HG02840 (cell line): ENCODE measurements at regions not wholly inside any gene's neighbourhood (a gene's known extent, or its start where the extent isn't known, plus 50 kb on each side); places are given as distances from the start of the nearest gene placed in this dataset.

Experiments
- ATAC-seq: cut with Tn5 transposase; IDR thresholded peaks from one replicate; pipeline ENCODE4 v1.9.1; 2021; ENCODE audit warnings: mild to moderate bottlenecking, moderate library complexity, moderate number of reproducible peaks; ENCODE audit not compliant: unreplicated experiment, low FRiP score

- ATAC-seq, result no peak
Observed at GRCh38 chr3:5068531-5069050, 53.5 kb upstream of the ARL8B start.

GRCh38 chr3:5069627-5070026, 52.5 kb upstream of the ARL8B start:
- no peak for ATAC-seq

GRCh38 chr3:5071061-5071460, 51.0 kb upstream of the ARL8B start:
- no peak for ATAC-seq

- ATAC-seq, result no peak
Observed at GRCh38 chr3:5072100-5072816, 49.8 kb upstream of the ARL8B start.
